ENCODE measurements at regions not wholly inside any gene's neighbourhood (a gene's known extent, or its start where the extent isn't known, plus 50 kb on each side); places are given as distances from the start of the nearest gene placed in this dataset.

DNA sequence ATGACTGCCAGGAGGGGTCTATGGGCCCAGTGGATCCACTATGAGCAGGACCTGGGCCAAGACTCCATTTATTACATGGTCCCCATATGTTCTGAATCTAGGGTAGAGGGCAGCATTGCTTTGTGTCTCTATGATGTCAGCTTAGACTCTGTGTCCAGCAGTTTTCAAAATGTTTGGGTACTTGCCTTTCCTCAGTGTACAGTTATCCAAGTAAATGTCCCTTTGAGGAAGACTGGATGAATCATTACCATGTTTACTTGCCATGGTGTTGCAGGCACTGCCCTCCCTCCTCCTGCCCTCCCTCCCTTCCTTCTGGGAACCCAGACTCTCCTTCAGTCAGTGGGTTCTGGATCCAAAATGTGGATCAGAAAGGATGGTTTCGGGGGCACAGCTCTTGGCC, 108.6 kb downstream of the NRN1 start:
- Histone ChIP-seq H3K27me3 (ENCODE audit: control insufficient read depth, insufficient read depth, low read length) (no peaks in the 10 kb centered on the region), H3K36me3 (ENCODE audit: control insufficient read depth in 2 of 3, insufficient read depth in 3 of 3, low read length in 3 of 3) (no peaks in the 10 kb centered on the region), H3K9ac (ENCODE audit: low read length in 3 of 3) (no peak overlapping the region), H3K27ac (ENCODE audit: low read depth in 2 of 2, low read length in 2 of 2) (no peak overlapping the region), H3K9me3 (ENCODE audit: control insufficient read depth in 2 of 3, insufficient read depth in 1 of 3, low read length in 3 of 3) (no peaks in the 10 kb centered on the region), H3K4me1 (ENCODE audit: control insufficient read depth in 2 of 3, insufficient read depth in 2 of 3, low read depth in 1 of 3, low read length in 3 of 3) (no peaks in the 10 kb centered on the region), H3K4me3 (ENCODE audit: low read length in 3 of 3) (no peak overlapping the region)
- intact Hi-C loops (cut with DNase I) = no loop called here
- FAIRE-seq (no peak), DNase-seq (no peak)
- TF ChIP-seq CTCF (IDR thresholded peaks at IDR 0.05; ENCODE audit: borderline replicate concordance, extremely low read depth, insufficient read depth) = no peak

- Histone ChIP-seq H3K4me1 (ENCODE audit: control insufficient read depth in 2 of 3, insufficient read depth in 2 of 3, low read depth in 1 of 3, low read length in 3 of 3) (no peaks in the 10 kb centered on the region), H3K9ac (ENCODE audit: low read length in 3 of 3) (no peak overlapping the region), H3K27ac (ENCODE audit: low read depth in 2 of 2, low read length in 2 of 2) (no peak overlapping the region), H3K27me3 (ENCODE audit: control insufficient read depth, insufficient read depth, low read length) (no peaks in the 10 kb centered on the region), H3K9me3 (ENCODE audit: control insufficient read depth in 2 of 3, insufficient read depth in 1 of 3, low read length in 3 of 3) (no peaks in the 10 kb centered on the region), H3K4me3 (ENCODE audit: low read length in 3 of 3) (no peak overlapping the region), H3K36me3 (ENCODE audit: control insufficient read depth in 2 of 3, insufficient read depth in 3 of 3, low read length in 3 of 3) (no peaks in the 10 kb centered on the region)
- no peak for TF ChIP-seq CTCF (IDR thresholded peaks at IDR 0.05; ENCODE audit: borderline replicate concordance, extremely low read depth, insufficient read depth)
- intact Hi-C loops (cut with DNase I) = no loop called here
- DNase-seq (no peak), FAIRE-seq (no peak)
These were observed 110.1 kb downstream of the NRN1 start for GRCh38 chr6:5896476-5897200.

DNA sequence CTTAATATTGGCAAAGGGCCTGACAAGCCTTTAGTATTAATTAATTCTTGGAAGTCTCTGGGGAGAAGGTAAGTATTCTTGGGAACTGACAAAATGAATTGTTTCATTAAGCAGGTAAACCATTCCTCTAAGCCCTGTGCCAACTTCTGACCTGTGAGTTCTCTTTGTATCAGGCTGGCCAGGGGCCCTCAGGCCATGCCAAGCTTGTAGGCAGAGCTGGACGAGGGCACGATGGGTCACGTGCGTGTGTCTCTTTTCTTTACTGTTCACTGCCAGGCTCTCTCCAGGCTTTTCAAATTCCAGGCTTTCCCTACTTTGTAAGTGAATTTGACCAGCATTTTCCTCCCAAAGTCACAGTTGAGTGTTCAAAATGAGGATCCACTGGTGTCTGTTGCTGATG, 112.4 kb downstream of the NRN1 start:
- no peak overlapping the region for H3K27ac ChIP-seq (ENCODE audit: low read depth in 2 of 2, low read length in 2 of 2)
- no peaks in the 10 kb centered on the region for H3K9me3 ChIP-seq (ENCODE audit: control insufficient read depth in 2 of 3, insufficient read depth in 1 of 3, low read length in 3 of 3)
- intact Hi-C loops (cut with DNase I) = no loop called here
- DNase-seq = no peak
- no peaks in the 10 kb centered on the region for H3K27me3 ChIP-seq (ENCODE audit: control insufficient read depth, insufficient read depth, low read length)
- no peak for FAIRE-seq
- H3K4me3 ChIP-seq (ENCODE audit: low read length in 3 of 3) = no peak overlapping the region
- no peaks in the 10 kb centered on the region for H3K36me3 ChIP-seq (ENCODE audit: control insufficient read depth in 2 of 3, insufficient read depth in 3 of 3, low read length in 3 of 3)
- no peak overlapping the region for H3K9ac ChIP-seq (ENCODE audit: low read length in 3 of 3)
- no peak for TF ChIP-seq CTCF (IDR thresholded peaks at IDR 0.05; ENCODE audit: borderline replicate concordance, extremely low read depth, insufficient read depth)
- H3K4me1 ChIP-seq (ENCODE audit: control insufficient read depth in 2 of 3, insufficient read depth in 2 of 3, low read depth in 1 of 3, low read length in 3 of 3) = no peaks in the 10 kb centered on the region

- no peak for FAIRE-seq
- Histone ChIP-seq H3K4me3 (ENCODE audit: low read length in 3 of 3) (no peak overlapping the region), H3K36me3 (ENCODE audit: control insufficient read depth in 2 of 3, insufficient read depth in 3 of 3, low read length in 3 of 3) (no peaks in the 10 kb centered on the region), H3K27ac (ENCODE audit: low read depth in 2 of 2, low read length in 2 of 2) (no peak overlapping the region), H3K27me3 (ENCODE audit: control insufficient read depth, insufficient read depth, low read length) (no peaks in the 10 kb centered on the region), H3K9ac (ENCODE audit: low read length in 3 of 3) (no peak overlapping the region), H3K4me1 (ENCODE audit: control insufficient read depth in 2 of 3, insufficient read depth in 2 of 3, low read depth in 1 of 3, low read length in 3 of 3) (no peaks in the 10 kb centered on the region), H3K9me3 (ENCODE audit: control insufficient read depth in 2 of 3, insufficient read depth in 1 of 3, low read length in 3 of 3) (no peaks in the 10 kb centered on the region)
- no peak for DNase-seq
- intact Hi-C loops (cut with DNase I) = no loop called here
- TF ChIP-seq CTCF (IDR thresholded peaks at IDR 0.05; ENCODE audit: borderline replicate concordance, extremely low read depth, insufficient read depth) = no peak
These were observed 113.4 kb downstream of the NRN1 start for GRCh38 chr6:5893295-5893694.

All from kidney (tissue), 13 donors.